ENCODE measurements at regions not wholly inside any gene's neighbourhood (a gene's known extent, or its start where the extent isn't known, plus 50 kb on each side); places are given as distances from the start of the nearest gene placed in this dataset.
A peak's percentile ranks its signal among the peaks of the same experiment; 100 is the strongest.
"Not testable (repeated sequence)": the region's sequence is repeated elsewhere in the genome, so short reads cannot be mapped to it uniquely, and the experiment has no call there.

DNA sequence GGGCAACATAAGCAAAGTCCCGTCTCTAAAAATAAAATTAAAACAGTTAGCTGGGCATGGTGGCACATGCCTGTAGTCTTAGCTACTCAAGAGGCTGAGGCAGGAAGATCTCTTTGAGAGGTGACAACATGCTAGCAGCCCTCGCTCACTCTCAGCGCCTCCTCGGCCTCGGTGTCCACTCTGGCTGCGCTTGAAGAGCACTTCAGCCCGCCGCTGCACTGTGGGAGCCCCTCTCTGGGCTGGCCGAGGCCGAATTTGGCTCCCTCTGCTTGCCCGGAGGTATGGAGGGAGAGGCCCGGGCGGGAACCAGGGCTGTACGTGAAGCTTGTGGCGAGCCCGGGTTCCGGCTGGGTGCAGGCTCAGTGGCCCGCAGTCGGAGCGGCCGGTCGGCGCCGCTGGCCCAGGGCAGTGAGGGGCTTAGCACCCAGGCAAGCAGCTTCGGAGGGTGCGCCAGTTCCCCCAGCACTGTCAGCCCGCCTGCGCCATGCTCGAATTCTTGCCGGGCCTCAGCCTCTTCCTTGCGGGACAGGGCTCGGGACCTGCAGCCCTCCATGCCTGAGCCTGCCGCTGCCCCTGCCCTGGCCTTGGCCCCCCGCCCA is 138.3 kb downstream of the MAP3K21 start:
- Mint-ChIP-seq H3K4me3 (ENCODE audit: unreplicated experiment) (no peak overlapping the region), H3K9me3 (ENCODE audit: unreplicated experiment) (no peaks in the 10 kb centered on the region), H3K36me3 (ENCODE audit: insufficient read depth, unreplicated experiment) (no peaks in the 10 kb centered on the region), H3K4me1 (ENCODE audit: insufficient read depth, unreplicated experiment) (no peaks in the 10 kb centered on the region), H3K27me3 (ENCODE audit: insufficient read depth, unreplicated experiment) (no peaks in the 10 kb centered on the region), H3K27ac (ENCODE audit: low read depth, unreplicated experiment) (no peak overlapping the region)
- intact Hi-C loops (cut with micrococcal nuclease): no loop called here
- DNase-seq (ENCODE audit: unreplicated experiment): no peak
- CTCF ChIA-PET: interaction anchor here (0.5 to 1.7 kb wide), 9 partner anchors 8 to 326 kb away, joined by 3 to 5 read pairs (median 3); no protein-coding TSS in a partner anchor
- POLR2A ChIA-PET: no interaction called here
- BruUV-seq (replicated peaks): no TSS peak
- no peak for TF ChIP-seq CTCF (IDR thresholded peaks at IDR 0.05; ENCODE audit: unreplicated experiment)

- intact Hi-C loops (cut with micrococcal nuclease): no loop called here
- no peak for TF ChIP-seq CTCF (IDR thresholded peaks at IDR 0.05; ENCODE audit: unreplicated experiment)
- Mint-ChIP-seq H3K27me3 (ENCODE audit: insufficient read depth, unreplicated experiment) (no peaks in the 10 kb centered on the region), H3K27ac (ENCODE audit: low read depth, unreplicated experiment) (no peak overlapping the region), H3K36me3 (ENCODE audit: insufficient read depth, unreplicated experiment) (no peaks in the 10 kb centered on the region), H3K9me3 (ENCODE audit: unreplicated experiment) (peaks cover 7% of the 10 kb centered on the region), H3K4me1 (ENCODE audit: insufficient read depth, unreplicated experiment) (peaks cover 12% of the 10 kb centered on the region), H3K4me3 (ENCODE audit: unreplicated experiment) (no peak overlapping the region)
- POLR2A ChIA-PET: no interaction called here
- no TSS peak for BruUV-seq (replicated peaks)
- CTCF ChIA-PET: interaction anchor here (0.9 kb wide), 1 partner anchor 74 kb away, joined by 3 read pairs; no protein-coding TSS in a partner anchor
- DNase-seq (ENCODE audit: unreplicated experiment): no peak
These were observed 143.0 kb upstream of the KCNK1 start for GRCh38 chr1:233470741-233471499.

- H3K36me3 Mint-ChIP-seq (ENCODE audit: insufficient read depth, unreplicated experiment); H3K4me3 Mint-ChIP-seq (ENCODE audit: unreplicated experiment); H3K27me3 Mint-ChIP-seq (ENCODE audit: insufficient read depth, unreplicated experiment); intact Hi-C loops (cut with micrococcal nuclease); DNase-seq (ENCODE audit: unreplicated experiment); POLR2A ChIA-PET; BruUV-seq (replicated peaks); H3K9me3 Mint-ChIP-seq (ENCODE audit: unreplicated experiment); H3K27ac Mint-ChIP-seq (ENCODE audit: low read depth, unreplicated experiment): not testable (repeated sequence)
- peaks cover 12% of the 10 kb centered on the region for H3K4me1 Mint-ChIP-seq (ENCODE audit: insufficient read depth, unreplicated experiment)
- CTCF ChIA-PET: interaction anchor here (0.9 kb wide), 1 partner anchor 75 kb away, joined by 3 read pairs; no protein-coding TSS in a partner anchor
These were observed 142.1 kb upstream of the KCNK1 start for GRCh38 chr1:233471851-233472250.

GRCh38 chr1:233472796-233473195 is 141.1 kb upstream of the KCNK1 start:
- CTCF ChIA-PET; H3K27me3 Mint-ChIP-seq (ENCODE audit: insufficient read depth, unreplicated experiment); H3K9me3 Mint-ChIP-seq (ENCODE audit: unreplicated experiment); POLR2A ChIA-PET; intact Hi-C loops (cut with micrococcal nuclease); H3K36me3 Mint-ChIP-seq (ENCODE audit: insufficient read depth, unreplicated experiment); DNase-seq (ENCODE audit: unreplicated experiment); H3K4me3 Mint-ChIP-seq (ENCODE audit: unreplicated experiment); BruUV-seq (replicated peaks): not testable (repeated sequence)
- H3K27ac Mint-ChIP-seq (ENCODE audit: low read depth, unreplicated experiment): peak overlapping the region; percentile 23
- H3K4me1 Mint-ChIP-seq (ENCODE audit: insufficient read depth, unreplicated experiment): peaks cover 12% of the 10 kb centered on the region

DNA sequence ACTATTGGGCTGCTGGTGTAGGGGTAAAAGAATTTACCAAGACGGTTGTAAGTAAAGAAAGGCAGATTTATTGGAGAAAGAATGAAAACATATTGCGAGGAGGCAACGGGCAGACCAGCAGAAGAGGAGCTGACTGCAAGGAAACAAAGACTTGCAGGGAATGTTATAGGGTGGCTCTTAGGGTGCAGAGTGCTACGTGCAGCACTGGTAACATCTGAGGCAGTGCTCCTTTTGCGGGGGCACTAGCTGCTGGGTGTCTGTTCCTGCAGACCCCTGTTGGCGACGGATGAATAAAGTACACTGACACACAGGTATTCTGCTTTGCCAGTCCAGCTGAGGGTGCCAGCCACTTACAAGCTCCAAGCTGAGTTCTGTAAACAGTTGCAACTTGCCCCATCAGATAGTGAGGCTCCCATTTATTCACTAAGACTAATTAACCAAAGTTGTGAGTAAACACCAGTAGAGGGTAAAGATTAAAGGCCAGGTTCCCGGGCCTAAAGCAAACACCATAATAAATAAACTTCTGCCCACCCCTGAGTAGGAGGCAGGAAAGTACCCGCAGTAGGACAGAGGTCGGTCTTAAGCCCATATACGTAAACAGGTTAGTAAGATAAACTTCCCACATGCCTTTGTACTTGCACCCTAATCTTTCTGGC is 140.2 kb upstream of the KCNK1 start:
- Mint-ChIP-seq H3K27me3 (ENCODE audit: insufficient read depth, unreplicated experiment) (no peaks in the 10 kb centered on the region), H3K4me3 (ENCODE audit: unreplicated experiment) (no peak overlapping the region), H3K36me3 (ENCODE audit: insufficient read depth, unreplicated experiment) (no peaks in the 10 kb centered on the region), H3K9me3 (ENCODE audit: unreplicated experiment) (peaks cover 7% of the 10 kb centered on the region), H3K4me1 (ENCODE audit: insufficient read depth, unreplicated experiment) (peaks cover 12% of the 10 kb centered on the region), H3K27ac (ENCODE audit: low read depth, unreplicated experiment) (no peak overlapping the region)
- BruUV-seq (replicated peaks): no TSS peak
- DNase-seq (ENCODE audit: unreplicated experiment): no peak
- ChIA-PET CTCF (interaction anchor here (0.5 to 1.5 kb wide), 6 partner anchors 9 to 934 kb away, joined by 3 to 7 read pairs (median 3); no protein-coding TSS in a partner anchor), POLR2A (interaction anchor here (0.7 to 1.6 kb wide), 3 partner anchors 33 to 142 kb away, joined by 3 to 6 read pairs (median 4); partner anchors contain the start of gene KCNK1)
- no peak for TF ChIP-seq CTCF (IDR thresholded peaks at IDR 0.05; ENCODE audit: unreplicated experiment)
- intact Hi-C loops (cut with micrococcal nuclease): no loop called here

All from MCF 10A (cell line).